ENCODE measurements at regions not wholly inside any gene's neighbourhood (a gene's known extent, or its start where the extent isn't known, plus 50 kb on each side); places are given as distances from the start of the nearest gene placed in this dataset.

DNA sequence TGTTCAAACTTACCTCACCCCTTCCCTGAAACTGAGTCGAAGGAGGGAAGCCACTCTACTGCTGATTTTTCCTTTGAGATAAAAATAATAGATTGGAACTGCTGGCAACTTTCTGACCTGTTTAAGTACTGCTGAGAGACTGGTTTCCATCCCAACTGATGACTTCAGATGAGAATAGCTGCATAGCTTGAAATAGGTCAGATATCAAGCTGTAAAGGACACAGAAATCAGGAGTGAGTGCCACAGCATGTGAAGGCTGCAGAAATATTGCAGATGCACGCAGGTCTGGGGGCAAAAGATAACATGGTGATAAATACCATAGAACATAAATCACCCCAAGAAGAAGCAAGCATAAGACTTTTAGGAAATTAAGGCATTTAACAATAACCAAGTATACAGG is 923.2 kb downstream of the SH3BGRL start:
- TF ChIP-seq, protein P1, sequence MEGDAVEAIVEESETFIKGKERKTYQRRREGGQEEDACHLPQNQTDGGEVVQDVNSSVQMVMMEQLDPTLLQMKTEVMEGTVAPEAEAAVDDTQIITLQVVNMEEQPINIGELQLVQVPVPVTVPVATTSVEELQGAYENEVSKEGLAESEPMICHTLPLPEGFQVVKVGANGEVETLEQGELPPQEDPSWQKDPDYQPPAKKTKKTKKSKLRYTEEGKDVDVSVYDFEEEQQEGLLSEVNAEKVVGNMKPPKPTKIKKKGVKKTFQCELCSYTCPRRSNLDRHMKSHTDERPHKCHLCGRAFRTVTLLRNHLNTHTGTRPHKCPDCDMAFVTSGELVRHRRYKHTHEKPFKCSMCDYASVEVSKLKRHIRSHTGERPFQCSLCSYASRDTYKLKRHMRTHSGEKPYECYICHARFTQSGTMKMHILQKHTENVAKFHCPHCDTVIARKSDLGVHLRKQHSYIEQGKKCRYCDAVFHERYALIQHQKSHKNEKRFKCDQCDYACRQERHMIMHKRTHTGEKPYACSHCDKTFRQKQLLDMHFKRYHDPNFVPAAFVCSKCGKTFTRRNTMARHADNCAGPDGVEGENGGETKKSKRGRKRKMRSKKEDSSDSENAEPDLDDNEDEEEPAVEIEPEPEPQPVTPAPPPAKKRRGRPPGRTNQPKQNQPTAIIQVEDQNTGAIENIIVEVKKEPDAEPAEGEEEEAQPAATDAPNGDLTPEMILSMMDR (IDR thresholded peaks at IDR 0.05), result no peak
- TF ChIP-seq POLR2A (IDR thresholded peaks at IDR 0.05), result no peak
